Breast epithelium (tissue), 4 donors: ENCODE measurements at regions not wholly inside any gene's neighbourhood (a gene's known extent, or its start where the extent isn't known, plus 50 kb on each side); places are given as distances from the start of the nearest gene placed in this dataset.

ENCODE experiments used
- DNase-seq, 2 donors: peaks; one replicate each; pipeline ENCODE4 v3.0.0-alpha.2; 2019; ENCODE audit warnings: low spot score in 2 of 2
- H3K27ac ChIP-seq, 2 donors: fragments of 200-600 bp; sonication (generic) in 1 of 2; one replicate each; pipeline ENCODE4 v1.5.1; 2016 to 2019; ENCODE audit warnings: mild to moderate bottlenecking in 1 of 2
- H3K27me3 ChIP-seq, 2 donors: fragments of 200-600 bp; sonication (generic) in 1 of 2; one replicate each; pipeline versions ENCODE4 v1.5.1 to v1.6.0; 2017 to 2019; ENCODE audit warnings: control low read depth in 1 of 2, mild to moderate bottlenecking in 1 of 2
- H3K36me3 ChIP-seq: fragments of 200-600 bp; one replicate; pipeline ENCODE4 v1.5.1; 2019
- H3K4me1 ChIP-seq, 2 donors: fragments of 200-600 bp; sonication (generic); one replicate each; pipeline ENCODE4 v1.5.1; 2016 to 2019; ENCODE audit warnings: control low read depth in 1 of 2
- H3K4me3 ChIP-seq, 3 donors: fragments of 200-600 bp; sonication (generic); 1 replicate in 2 of 3; 2 replicates in 1 of 3; pipeline ENCODE4 v1.5.1; 2016 to 2019; ENCODE audit warnings: mild to moderate bottlenecking in 3 of 3, moderate library complexity in 2 of 3
- H3K9me3 ChIP-seq, 2 donors: fragments of 200-600 bp; sonication (generic) in 1 of 2; one replicate each; pipeline ENCODE4 v1.5.1; 2016 to 2019; ENCODE audit warnings: control low read depth in 1 of 2
- CTCF ChIP-seq, 3 donors: fragments of 450-650 bp; IDR thresholded peaks; one replicate each; pipeline ENCODE4 v1.5.1; 2016 to 2017; ENCODE audit warnings: antibody characterized with exemption in 3 of 3, mild to moderate bottlenecking in 3 of 3, moderate library complexity in 3 of 3
- POLR2A ChIP-seq: fragments of 450-650 bp; IDR thresholded peaks from one replicate; pipeline ENCODE4 v1.6.1; 2016; ENCODE audit warnings: antibody characterized with exemption, mild to moderate bottlenecking, moderate library complexity
- POLR2AphosphoS5 ChIP-seq, 3 donors: sonication (generic); formaldehyde crosslinking; IDR thresholded peaks; one replicate each; pipeline ENCODE4 v1.6.1; 2017; ENCODE audit warnings: antibody characterized with exemption in 3 of 3
- intact Hi-C: fragments of 100-400 bp; cut with DNase I; formaldehyde crosslinking; loops from one replicate; pipeline ENCODE4 v1.15.1; 2023; ENCODE audit warnings: low total_unique reads

GRCh38 chr9:86792136-86792535 lies 155.2 kb downstream of the GAS1 start:
- intact Hi-C loops, result no loop called here
- Histone ChIP-seq H3K4me3 (no peak overlapping the region), H3K36me3 (no peaks in the 10 kb centered on the region), H3K27me3 (no peaks in the 10 kb centered on the region), H3K9me3 (no peaks in the 10 kb centered on the region), H3K27ac (no peak overlapping the region), H3K4me1 (no peaks in the 10 kb centered on the region)
- no peak for DNase-seq
- no peak for TF ChIP-seq POLR2A
- TF ChIP-seq POLR2AphosphoS5 (IDR thresholded peaks at IDR 0.05), result no peak
- TF ChIP-seq CTCF (IDR thresholded peaks at IDR 0.05), result no peak

GRCh38 chr9:86790805-86791204 lies 156.5 kb downstream of the GAS1 start:
- H3K36me3 ChIP-seq, result no peaks in the 10 kb centered on the region
- H3K27me3 ChIP-seq, result no peaks in the 10 kb centered on the region
- H3K4me3 ChIP-seq, result no peak overlapping the region
- H3K27ac ChIP-seq, result no peak overlapping the region
- H3K9me3 ChIP-seq, result no peaks in the 10 kb centered on the region
- DNase-seq, result no peak
- H3K4me1 ChIP-seq, result no peaks in the 10 kb centered on the region
- intact Hi-C loops, result no loop called here
- no peak for TF ChIP-seq POLR2AphosphoS5 (IDR thresholded peaks at IDR 0.05)
- no peak for TF ChIP-seq CTCF (IDR thresholded peaks at IDR 0.05)
- no peak for TF ChIP-seq POLR2A

GRCh38 chr9:86788456-86788855 lies 158.8 kb downstream of the GAS1 start:
- no peak overlapping the region for H3K27ac ChIP-seq
- intact Hi-C loops, result no loop called here
- H3K4me1 ChIP-seq, result no peaks in the 10 kb centered on the region
- H3K36me3 ChIP-seq, result no peaks in the 10 kb centered on the region
- no peak for DNase-seq
- TF ChIP-seq POLR2A (no peak), POLR2AphosphoS5 (IDR thresholded peaks at IDR 0.05) (no peak), CTCF (IDR thresholded peaks at IDR 0.05) (no peak)
- no peaks in the 10 kb centered on the region for H3K27me3 ChIP-seq
- H3K4me3 ChIP-seq, result no peak overlapping the region
- H3K9me3 ChIP-seq, result no peaks in the 10 kb centered on the region

- H3K27me3 ChIP-seq, result no peaks in the 10 kb centered on the region
- no peaks in the 10 kb centered on the region for H3K4me1 ChIP-seq
- intact Hi-C loops, result no loop called here
- DNase-seq, result no peak
- no peak overlapping the region for H3K27ac ChIP-seq
- no peaks in the 10 kb centered on the region for H3K36me3 ChIP-seq
- no peaks in the 10 kb centered on the region for H3K9me3 ChIP-seq
- TF ChIP-seq POLR2A, result no peak
- TF ChIP-seq CTCF (IDR thresholded peaks at IDR 0.05), result no peak
- no peak for TF ChIP-seq POLR2AphosphoS5 (IDR thresholded peaks at IDR 0.05)
- no peak overlapping the region for H3K4me3 ChIP-seq
Observed at GRCh38 chr9:86783884-86784283, 163.4 kb downstream of the GAS1 start.

GRCh38 chr9:86782831-86783230 lies 164.5 kb downstream of the GAS1 start:
- H3K27me3 ChIP-seq, result no peaks in the 10 kb centered on the region
- DNase-seq, result no peak
- H3K4me1 ChIP-seq, result no peaks in the 10 kb centered on the region
- no peaks in the 10 kb centered on the region for H3K9me3 ChIP-seq
- no peaks in the 10 kb centered on the region for H3K36me3 ChIP-seq
- intact Hi-C loops, result no loop called here
- no peak overlapping the region for H3K27ac ChIP-seq
- TF ChIP-seq POLR2A (no peak), CTCF (IDR thresholded peaks at IDR 0.05) (no peak), POLR2AphosphoS5 (IDR thresholded peaks at IDR 0.05) (no peak)
- H3K4me3 ChIP-seq, result no peak overlapping the region
